Testis (tissue), 2 donors: ENCODE measurements at regions not wholly inside any gene's neighbourhood (a gene's known extent, or its start where the extent isn't known, plus 50 kb on each side); places are given as distances from the start of the nearest gene placed in this dataset.

Experiments
- POLR2A ChIP-seq: fragments of 450-650 bp; IDR thresholded peaks from one replicate; pipeline ENCODE4 v1.6.1; 2017; ENCODE audit warnings: antibody characterized with exemption, mild to moderate bottlenecking, moderate library complexity
- TF ChIP-seq, protein P1 (sequence below), 3 experiments: fragments of 450-650 bp in 2 of 3; fragments of 200-600 bp in 1 of 3; sonication (generic) in 1 of 3; IDR thresholded peaks; one replicate each; pipeline ENCODE4 v1.5.1; 2016 to 2019; ENCODE audit warnings: antibody characterized with exemption in 3 of 3, mild to moderate bottlenecking in 2 of 3, moderate library complexity in 1 of 3

DNA sequence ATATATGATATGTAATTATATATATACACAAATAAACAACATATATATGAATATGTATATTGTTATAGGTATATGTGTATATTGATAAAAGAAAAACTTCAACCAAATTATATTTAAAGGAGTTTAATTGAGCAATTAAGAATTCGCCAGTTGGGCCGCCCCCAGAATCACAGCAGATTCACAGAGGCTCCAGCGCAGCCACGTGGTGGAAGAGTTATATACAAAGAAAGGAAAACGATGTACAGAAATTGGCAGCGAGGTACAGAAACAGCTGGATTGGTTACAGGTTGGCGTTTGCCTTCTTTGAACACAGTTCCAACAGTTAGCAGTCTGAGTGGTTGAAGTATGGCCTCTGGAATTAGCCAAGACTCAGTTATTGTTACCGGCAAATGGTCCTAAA is 137.3 kb upstream of the SLC24A5 start:
- TF ChIP-seq, protein P1, sequence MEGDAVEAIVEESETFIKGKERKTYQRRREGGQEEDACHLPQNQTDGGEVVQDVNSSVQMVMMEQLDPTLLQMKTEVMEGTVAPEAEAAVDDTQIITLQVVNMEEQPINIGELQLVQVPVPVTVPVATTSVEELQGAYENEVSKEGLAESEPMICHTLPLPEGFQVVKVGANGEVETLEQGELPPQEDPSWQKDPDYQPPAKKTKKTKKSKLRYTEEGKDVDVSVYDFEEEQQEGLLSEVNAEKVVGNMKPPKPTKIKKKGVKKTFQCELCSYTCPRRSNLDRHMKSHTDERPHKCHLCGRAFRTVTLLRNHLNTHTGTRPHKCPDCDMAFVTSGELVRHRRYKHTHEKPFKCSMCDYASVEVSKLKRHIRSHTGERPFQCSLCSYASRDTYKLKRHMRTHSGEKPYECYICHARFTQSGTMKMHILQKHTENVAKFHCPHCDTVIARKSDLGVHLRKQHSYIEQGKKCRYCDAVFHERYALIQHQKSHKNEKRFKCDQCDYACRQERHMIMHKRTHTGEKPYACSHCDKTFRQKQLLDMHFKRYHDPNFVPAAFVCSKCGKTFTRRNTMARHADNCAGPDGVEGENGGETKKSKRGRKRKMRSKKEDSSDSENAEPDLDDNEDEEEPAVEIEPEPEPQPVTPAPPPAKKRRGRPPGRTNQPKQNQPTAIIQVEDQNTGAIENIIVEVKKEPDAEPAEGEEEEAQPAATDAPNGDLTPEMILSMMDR (IDR thresholded peaks at IDR 0.05) = no peak
- TF ChIP-seq POLR2A = no peak
